ENCODE measurements at regions not wholly inside any gene's neighbourhood (a gene's known extent, or its start where the extent isn't known, plus 50 kb on each side); places are given as distances from the start of the nearest gene placed in this dataset.

DNA sequence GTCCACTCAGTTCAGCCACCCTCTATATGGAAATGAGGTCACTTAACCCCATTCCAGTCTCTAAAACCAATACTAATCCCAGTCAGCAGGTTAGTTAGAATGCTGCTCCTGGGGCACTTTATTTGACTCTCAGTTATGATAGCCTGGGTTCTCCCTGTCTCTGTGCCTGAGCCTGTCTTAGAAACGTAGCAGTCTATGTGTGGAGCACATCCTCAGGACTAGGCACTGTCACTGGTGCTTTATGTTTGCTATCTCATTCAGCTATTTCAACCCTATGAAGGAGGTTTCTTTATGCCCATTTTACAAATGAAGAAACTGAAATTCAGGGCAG lies 152.5 kb upstream of the PKDCC start:
- H3K4me3 ChIP-seq (ENCODE audit: control insufficient read depth, low read depth, low read length): no peak overlapping the region
- TF ChIP-seq, protein P1, sequence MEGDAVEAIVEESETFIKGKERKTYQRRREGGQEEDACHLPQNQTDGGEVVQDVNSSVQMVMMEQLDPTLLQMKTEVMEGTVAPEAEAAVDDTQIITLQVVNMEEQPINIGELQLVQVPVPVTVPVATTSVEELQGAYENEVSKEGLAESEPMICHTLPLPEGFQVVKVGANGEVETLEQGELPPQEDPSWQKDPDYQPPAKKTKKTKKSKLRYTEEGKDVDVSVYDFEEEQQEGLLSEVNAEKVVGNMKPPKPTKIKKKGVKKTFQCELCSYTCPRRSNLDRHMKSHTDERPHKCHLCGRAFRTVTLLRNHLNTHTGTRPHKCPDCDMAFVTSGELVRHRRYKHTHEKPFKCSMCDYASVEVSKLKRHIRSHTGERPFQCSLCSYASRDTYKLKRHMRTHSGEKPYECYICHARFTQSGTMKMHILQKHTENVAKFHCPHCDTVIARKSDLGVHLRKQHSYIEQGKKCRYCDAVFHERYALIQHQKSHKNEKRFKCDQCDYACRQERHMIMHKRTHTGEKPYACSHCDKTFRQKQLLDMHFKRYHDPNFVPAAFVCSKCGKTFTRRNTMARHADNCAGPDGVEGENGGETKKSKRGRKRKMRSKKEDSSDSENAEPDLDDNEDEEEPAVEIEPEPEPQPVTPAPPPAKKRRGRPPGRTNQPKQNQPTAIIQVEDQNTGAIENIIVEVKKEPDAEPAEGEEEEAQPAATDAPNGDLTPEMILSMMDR (IDR thresholded peaks at IDR 0.05; ENCODE audit: control insufficient read depth, insufficient read depth, low read depth, low read length, missing control alignments): no peak
- DNase-seq (ENCODE audit: low read depth): no peak

DNA sequence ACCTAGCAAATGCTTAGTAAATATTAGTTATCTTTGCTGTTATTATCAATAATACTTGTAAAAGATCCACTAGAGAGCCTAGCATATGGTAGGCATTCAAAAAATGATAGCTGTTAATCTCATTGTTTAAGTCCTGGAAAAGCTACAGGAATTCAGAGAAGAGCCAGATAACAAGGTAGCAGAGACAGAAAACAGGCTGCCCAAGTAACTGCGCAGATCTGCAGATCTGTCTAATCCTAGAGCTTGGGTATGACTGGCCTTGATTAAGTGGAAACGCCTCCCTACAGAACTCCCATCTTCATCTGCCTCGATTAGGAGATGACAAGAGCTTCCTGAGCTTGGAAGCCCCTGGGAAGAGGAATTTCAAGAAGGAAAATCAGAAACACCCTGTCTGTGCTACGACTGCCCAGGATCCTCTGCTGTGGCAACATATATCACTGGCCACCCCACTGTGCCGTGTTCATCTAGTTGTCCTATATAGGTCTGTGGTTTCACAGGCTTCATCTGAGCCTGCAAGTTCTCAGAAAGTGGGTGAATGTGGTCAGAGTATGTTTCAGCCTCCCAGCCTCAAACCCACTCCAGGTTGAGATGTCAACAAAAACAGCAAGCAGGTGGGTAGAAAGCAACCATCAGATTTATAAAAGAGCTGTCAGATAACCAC lies 151.5 kb upstream of the PKDCC start:
- no peak for DNase-seq (ENCODE audit: low read depth)
- TF ChIP-seq, protein P1 (IDR thresholded peaks at IDR 0.05; ENCODE audit: control insufficient read depth, insufficient read depth, low read depth, low read length, missing control alignments): no peak
- H3K4me3 ChIP-seq (ENCODE audit: control insufficient read depth, low read depth, low read length): no peak overlapping the region

DNA sequence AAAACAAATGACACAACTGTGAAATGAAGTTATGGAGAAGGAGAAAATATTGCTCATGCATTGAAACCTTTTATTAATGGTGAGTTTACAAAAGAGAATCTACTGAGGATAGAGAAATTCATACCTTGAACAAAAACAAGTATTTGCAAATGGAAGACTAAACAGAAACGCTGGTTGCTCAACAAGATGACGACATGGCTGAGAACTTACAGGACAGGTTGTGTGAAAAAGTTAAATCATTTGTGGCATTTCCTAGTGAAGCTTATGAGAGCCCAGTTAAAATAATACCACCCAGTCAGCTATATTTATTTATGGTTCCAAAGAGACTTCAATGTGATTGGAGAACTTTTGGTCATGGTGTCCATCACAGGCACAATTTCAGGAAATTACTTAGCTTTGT lies 148.6 kb upstream of the PKDCC start:
- DNase-seq (ENCODE audit: low read depth): no peak
- TF ChIP-seq, protein P1 (IDR thresholded peaks at IDR 0.05; ENCODE audit: control insufficient read depth, insufficient read depth, low read depth, low read length, missing control alignments): no peak
- no peak overlapping the region for H3K4me3 ChIP-seq (ENCODE audit: control insufficient read depth, low read depth, low read length)

DNA sequence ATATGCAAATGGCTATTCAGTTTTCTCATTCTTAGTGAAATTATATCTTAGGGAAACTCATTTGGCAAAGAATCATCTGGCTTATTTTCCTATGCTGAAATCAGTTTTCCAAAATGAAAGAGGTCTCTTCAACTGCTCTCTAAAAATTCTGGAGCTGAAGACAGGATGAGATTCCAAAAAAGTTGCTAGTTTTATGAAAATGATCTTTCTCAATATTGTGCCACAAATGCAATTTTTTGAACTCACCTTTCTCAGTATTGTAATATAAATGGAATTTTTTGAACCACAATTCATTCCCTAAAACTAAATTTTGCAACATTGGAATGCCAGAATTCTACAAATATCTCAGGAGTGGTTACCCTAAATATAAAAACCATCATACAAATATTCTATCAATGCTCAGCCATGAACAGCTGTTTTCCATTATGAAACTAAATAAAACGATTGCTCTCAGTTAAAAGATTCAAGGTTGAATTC lies 147.7 kb upstream of the PKDCC start:
- no peak for DNase-seq (ENCODE audit: low read depth)
- TF ChIP-seq, protein P1 (IDR thresholded peaks at IDR 0.05; ENCODE audit: control insufficient read depth, insufficient read depth, low read depth, low read length, missing control alignments): no peak
- H3K4me3 ChIP-seq (ENCODE audit: control insufficient read depth, low read depth, low read length): no peak overlapping the region

DNA sequence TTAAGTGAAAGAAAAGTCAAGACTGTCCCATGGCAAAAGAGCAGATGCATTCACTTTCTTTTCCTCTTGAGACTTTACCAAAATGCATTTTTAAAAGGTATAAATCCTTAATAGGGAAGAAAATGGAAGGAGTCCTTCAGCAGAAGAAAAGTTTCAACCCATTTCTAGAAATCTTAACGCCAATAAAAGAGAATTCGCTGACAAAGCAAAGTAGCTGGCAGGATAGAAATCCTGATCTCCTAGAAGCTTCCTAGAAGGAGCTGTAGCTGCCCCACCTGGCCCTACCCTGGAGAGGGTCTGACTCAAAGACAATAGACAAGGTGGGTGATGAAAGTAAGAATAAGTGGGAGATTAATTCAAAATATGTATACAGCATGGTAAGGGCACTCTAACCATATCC lies 144.9 kb upstream of the PKDCC start:
- TF ChIP-seq, protein P1 (IDR thresholded peaks at IDR 0.05; ENCODE audit: control insufficient read depth, insufficient read depth, low read depth, low read length, missing control alignments): no peak
- no peak for DNase-seq (ENCODE audit: low read depth)
- no peak overlapping the region for H3K4me3 ChIP-seq (ENCODE audit: control insufficient read depth, low read depth, low read length)

DNA sequence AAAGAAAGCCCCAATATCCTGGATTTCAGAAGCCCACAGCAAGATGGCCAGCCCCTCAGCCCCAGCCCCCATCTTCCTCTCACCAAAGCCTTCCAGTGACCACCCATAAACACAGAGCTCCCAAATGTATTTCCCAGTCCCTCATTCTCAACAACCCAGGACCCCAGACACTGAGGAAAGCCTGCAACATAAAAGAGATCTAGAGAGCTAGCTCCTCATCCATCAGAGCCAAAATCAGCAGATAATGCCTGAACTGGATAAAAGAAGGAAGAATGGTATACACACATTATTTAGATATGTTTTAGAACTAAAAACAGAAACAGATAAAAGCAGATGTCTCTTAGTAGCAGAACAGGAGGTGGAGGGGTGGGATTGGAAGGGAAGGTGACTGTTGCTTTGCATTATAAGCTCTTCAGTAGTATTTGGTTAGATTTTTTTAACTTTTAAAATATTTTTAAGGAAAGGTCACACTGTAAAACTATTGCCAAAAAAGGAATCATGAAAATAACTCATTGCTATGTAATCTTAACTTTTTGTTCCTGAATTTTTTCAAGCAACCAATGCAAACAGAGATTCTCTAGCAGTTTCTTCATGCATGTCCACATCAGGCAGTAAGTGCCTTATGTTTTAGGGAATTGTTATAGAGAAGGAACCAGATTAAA lies 144.2 kb upstream of the PKDCC start:
- DNase-seq (ENCODE audit: low read depth): no peak
- H3K4me3 ChIP-seq (ENCODE audit: control insufficient read depth, low read depth, low read length): no peak overlapping the region
- TF ChIP-seq, protein P1 (IDR thresholded peaks at IDR 0.05; ENCODE audit: control insufficient read depth, insufficient read depth, low read depth, low read length, missing control alignments): no peak
